ENCODE measurements at regions not wholly inside any gene's neighbourhood (a gene's known extent, or its start where the extent isn't known, plus 50 kb on each side); places are given as distances from the start of the nearest gene placed in this dataset.

DNA sequence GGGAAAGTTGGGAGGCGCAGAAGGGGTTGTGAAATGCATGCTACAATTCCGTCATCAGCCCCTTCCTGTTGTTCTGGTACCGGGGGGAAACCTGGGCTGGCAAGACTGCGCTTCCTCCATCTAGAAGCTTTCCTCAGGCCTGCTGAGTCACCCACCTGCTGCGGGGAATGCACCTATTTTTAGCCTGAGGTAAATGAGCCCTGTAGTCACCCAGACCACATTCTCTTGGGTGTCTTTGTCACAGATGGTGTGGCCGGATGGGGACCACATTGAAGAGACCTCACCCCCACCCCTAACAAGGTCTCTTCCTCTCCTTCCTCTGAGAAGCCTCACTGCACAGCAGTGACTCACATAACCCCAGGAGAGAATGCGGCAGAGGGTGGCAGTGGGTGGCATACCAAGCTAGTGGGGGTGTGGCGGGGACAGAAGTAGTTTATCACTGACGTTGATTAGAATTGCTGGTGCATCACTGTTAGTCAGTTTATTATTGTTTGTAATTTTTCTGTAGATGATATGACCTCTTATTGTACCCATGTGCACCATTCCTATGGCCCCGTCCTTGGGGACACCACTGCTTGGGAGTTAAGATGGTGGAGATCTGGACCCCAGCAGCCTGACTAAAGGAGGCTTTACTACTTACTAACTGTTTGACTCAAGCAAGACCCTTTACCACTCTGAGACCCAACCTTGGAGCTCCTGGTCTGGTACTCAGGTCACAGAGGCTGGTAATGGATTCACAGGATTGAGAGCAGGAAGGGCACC is 83.0 kb upstream of the DUSP5 start:
- TF ChIP-seq, protein P1, sequence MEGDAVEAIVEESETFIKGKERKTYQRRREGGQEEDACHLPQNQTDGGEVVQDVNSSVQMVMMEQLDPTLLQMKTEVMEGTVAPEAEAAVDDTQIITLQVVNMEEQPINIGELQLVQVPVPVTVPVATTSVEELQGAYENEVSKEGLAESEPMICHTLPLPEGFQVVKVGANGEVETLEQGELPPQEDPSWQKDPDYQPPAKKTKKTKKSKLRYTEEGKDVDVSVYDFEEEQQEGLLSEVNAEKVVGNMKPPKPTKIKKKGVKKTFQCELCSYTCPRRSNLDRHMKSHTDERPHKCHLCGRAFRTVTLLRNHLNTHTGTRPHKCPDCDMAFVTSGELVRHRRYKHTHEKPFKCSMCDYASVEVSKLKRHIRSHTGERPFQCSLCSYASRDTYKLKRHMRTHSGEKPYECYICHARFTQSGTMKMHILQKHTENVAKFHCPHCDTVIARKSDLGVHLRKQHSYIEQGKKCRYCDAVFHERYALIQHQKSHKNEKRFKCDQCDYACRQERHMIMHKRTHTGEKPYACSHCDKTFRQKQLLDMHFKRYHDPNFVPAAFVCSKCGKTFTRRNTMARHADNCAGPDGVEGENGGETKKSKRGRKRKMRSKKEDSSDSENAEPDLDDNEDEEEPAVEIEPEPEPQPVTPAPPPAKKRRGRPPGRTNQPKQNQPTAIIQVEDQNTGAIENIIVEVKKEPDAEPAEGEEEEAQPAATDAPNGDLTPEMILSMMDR (IDR thresholded peaks at IDR 0.05): no peak
- no peak for TF ChIP-seq EZH2 (IDR thresholded peaks at IDR 0.05; ENCODE audit: borderline replicate concordance, insufficient read depth, low read depth, low read length, poor library complexity, severe bottlenecking)

Measured in B cell (primary cell).